ENCODE measurements at regions not wholly inside any gene's neighbourhood (a gene's known extent, or its start where the extent isn't known, plus 50 kb on each side); places are given as distances from the start of the nearest gene placed in this dataset.

- Mint-ChIP-seq H3K9me3 (no peaks in the 10 kb centered on the region), H3K4me3 (no peak overlapping the region), H3K36me3 (ENCODE audit: low read depth) (no peaks in the 10 kb centered on the region), H3K4me1 (ENCODE audit: low read depth) (peaks cover 55% of the 10 kb centered on the region), H3K27me3 (ENCODE audit: insufficient read depth) (no peaks in the 10 kb centered on the region), H3K27ac (peak overlapping the region; percentile 88)
- DNase-seq, result peak; percentile 77
- TF ChIP-seq, protein P1, sequence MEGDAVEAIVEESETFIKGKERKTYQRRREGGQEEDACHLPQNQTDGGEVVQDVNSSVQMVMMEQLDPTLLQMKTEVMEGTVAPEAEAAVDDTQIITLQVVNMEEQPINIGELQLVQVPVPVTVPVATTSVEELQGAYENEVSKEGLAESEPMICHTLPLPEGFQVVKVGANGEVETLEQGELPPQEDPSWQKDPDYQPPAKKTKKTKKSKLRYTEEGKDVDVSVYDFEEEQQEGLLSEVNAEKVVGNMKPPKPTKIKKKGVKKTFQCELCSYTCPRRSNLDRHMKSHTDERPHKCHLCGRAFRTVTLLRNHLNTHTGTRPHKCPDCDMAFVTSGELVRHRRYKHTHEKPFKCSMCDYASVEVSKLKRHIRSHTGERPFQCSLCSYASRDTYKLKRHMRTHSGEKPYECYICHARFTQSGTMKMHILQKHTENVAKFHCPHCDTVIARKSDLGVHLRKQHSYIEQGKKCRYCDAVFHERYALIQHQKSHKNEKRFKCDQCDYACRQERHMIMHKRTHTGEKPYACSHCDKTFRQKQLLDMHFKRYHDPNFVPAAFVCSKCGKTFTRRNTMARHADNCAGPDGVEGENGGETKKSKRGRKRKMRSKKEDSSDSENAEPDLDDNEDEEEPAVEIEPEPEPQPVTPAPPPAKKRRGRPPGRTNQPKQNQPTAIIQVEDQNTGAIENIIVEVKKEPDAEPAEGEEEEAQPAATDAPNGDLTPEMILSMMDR (IDR thresholded peaks at IDR 0.05), result no peak
These were observed 398.2 kb upstream of the DIPK2B start for GRCh38 chrX:45598861-45599260.

DNA sequence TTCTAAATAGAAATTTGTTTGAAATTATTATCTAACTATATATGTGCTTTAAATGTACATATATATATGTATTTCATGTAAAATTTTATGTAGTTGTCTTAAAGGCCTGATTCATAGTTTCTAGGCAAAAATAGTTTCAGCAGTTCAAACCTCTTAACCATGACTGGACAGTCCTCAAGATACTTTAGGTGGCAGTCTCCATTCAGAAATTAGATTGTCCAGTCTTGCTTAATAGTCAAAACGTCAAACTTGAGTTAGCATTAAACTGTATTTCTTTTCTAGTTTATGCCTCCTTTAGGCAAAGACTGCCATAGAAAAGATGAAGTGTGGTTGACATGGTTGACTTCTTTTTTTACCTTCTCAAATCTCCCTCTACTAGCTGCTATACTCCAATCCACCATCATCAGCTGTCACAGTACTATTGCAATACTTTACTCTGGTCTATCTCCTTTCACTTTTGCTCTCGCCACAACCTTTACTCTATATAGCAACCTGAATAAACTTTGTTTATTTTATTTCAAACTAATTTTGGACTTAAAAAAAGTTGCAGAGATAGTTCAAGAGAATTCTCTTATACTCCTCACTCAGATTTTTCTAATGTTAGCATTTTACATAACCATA lies 395.6 kb upstream of the DIPK2B start:
- H3K27me3 Mint-ChIP-seq (ENCODE audit: insufficient read depth), result no peaks in the 10 kb centered on the region
- peak; percentile 13 for DNase-seq
- H3K27ac Mint-ChIP-seq, result peak overlapping the region; percentile 64
- TF ChIP-seq, protein P1 (IDR thresholded peaks at IDR 0.05), result peak; percentile 23; the same call in 1 of the 2 replicates
- no peaks in the 10 kb centered on the region for H3K36me3 Mint-ChIP-seq (ENCODE audit: low read depth)
- H3K4me3 Mint-ChIP-seq, result no peak overlapping the region
- no peaks in the 10 kb centered on the region for H3K9me3 Mint-ChIP-seq
- peaks cover 43% of the 10 kb centered on the region for H3K4me1 Mint-ChIP-seq (ENCODE audit: low read depth)

DNA sequence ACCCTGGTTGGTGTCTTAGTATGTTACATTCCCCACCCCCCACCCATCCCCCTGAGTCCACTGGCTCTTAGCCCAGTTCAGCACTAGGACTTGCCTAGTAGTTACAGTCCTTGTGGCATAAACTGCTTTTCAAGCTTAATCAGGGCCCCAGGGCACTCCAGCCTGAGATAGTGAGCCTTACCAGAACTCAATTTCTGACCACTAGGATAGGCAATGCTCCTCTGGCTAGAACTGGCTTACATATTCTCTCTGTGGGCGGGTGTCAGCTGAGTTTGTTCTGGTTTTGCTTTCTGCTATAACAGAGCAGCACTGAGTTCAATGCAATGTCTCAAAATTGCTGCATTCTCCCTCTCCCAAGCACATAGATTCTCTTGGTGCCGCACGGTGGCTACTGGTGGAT lies 391.4 kb upstream of the DIPK2B start:
- no peak for DNase-seq
- Mint-ChIP-seq H3K27me3 (ENCODE audit: insufficient read depth) (peaks cover 1% of the 10 kb centered on the region; the same call in 1 of the 2 replicates), H3K27ac (no peak overlapping the region), H3K4me3 (no peak overlapping the region), H3K9me3 (peaks cover 10% of the 10 kb centered on the region), H3K4me1 (ENCODE audit: low read depth) (peaks cover 22% of the 10 kb centered on the region), H3K36me3 (ENCODE audit: low read depth) (peaks cover 20% of the 10 kb centered on the region)
- TF ChIP-seq, protein P1 (IDR thresholded peaks at IDR 0.05), result no peak

DNA sequence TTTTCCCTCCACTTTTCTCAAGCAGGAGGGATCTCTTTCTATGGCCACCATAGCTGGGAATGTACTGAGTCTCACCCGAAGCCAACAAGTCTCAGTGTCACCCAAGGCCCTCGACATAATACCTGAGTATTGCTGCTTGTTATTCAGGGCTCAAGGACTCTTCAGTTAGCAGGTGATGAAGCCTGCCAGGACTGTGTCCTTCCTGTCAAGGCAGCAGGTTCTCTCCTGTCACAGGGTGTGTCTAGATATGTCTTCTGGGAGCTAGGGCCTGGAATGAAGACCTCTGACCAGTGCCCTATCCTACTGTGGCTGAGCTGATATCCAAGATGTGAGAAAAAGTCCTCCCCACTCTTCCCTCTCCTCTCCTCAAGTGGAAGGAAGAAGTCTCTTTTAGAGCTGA lies 391.0 kb upstream of the DIPK2B start:
- Mint-ChIP-seq H3K9me3 (peaks cover 10% of the 10 kb centered on the region), H3K27me3 (ENCODE audit: insufficient read depth) (peaks cover 1% of the 10 kb centered on the region; the same call in 1 of the 2 replicates), H3K4me1 (ENCODE audit: low read depth) (peaks cover 17% of the 10 kb centered on the region)

DNA sequence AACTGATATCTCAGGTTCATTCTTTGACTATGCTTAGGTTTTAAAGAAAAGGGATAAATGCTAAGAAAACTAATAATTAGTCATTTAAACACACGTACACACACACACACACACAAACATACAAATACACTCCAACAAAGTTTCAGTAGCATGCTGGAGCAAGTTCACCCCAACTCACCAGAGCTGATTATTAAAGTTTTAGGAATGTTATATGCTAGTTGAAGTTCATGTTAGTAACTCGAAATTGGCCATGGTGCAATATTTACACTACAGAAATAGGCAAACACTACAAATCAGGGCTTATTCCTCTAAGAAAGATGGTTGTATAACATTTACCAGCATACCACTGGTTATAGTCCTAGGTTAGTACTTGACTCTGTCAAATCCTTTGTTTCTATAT lies 384.0 kb upstream of the DIPK2B start:
- H3K9me3 Mint-ChIP-seq, result peaks cover 17% of the 10 kb centered on the region
- TF ChIP-seq, protein P1 (IDR thresholded peaks at IDR 0.05), result no peak
- H3K4me1 Mint-ChIP-seq (ENCODE audit: low read depth), result no peaks in the 10 kb centered on the region
- DNase-seq, result no peak
- H3K4me3 Mint-ChIP-seq, result no peak overlapping the region
- H3K27ac Mint-ChIP-seq, result no peak overlapping the region
- peaks cover 1% of the 10 kb centered on the region; the same call in 1 of the 2 replicates for H3K27me3 Mint-ChIP-seq (ENCODE audit: insufficient read depth)
- peaks cover 35% of the 10 kb centered on the region for H3K36me3 Mint-ChIP-seq (ENCODE audit: low read depth)

More for the DNA sequence above, 391.0 kb upstream of the DIPK2B start:
- no peak overlapping the region for H3K4me3 Mint-ChIP-seq
- DNase-seq, result no peak
- H3K36me3 Mint-ChIP-seq (ENCODE audit: low read depth), result peaks cover 23% of the 10 kb centered on the region
- TF ChIP-seq, protein P1 (IDR thresholded peaks at IDR 0.05), result no peak
- H3K27ac Mint-ChIP-seq, result no peak overlapping the region

All from HFFc6 (cell line).